Liver (tissue), 8 donors: ENCODE measurements at regions not wholly inside any gene's neighbourhood (a gene's known extent, or its start where the extent isn't known, plus 50 kb on each side); places are given as distances from the start of the nearest gene placed in this dataset.

Experiments used
- DNase-seq: peaks from one replicate; pipeline ENCODE4 v3.0.0-alpha.2; 2017; ENCODE audit warnings: low spot score
- H3K27ac ChIP-seq, 2 donors: one replicate each; pipeline ENCODE4 v1.7.0; 2013; ENCODE audit warnings: inconsistent platforms in 2 of 2, low read length in 2 of 2, control low read depth in 1 of 2, low read depth in 1 of 2, mild to moderate bottlenecking in 1 of 2
- H3K27me3 ChIP-seq, 4 donors: one replicate each; pipeline versions ENCODE4 v1.6.1 to v1.7.0; 2013; ENCODE audit warnings: low read length in 3 of 4, inconsistent platforms in 1 of 4, mild to moderate bottlenecking in 1 of 4, moderate library complexity in 1 of 4; ENCODE audit not compliant: control insufficient read depth in 4 of 4, insufficient read depth in 4 of 4
- H3K36me3 ChIP-seq, 4 donors: one replicate each; pipeline versions ENCODE4 v1.6.1 to v1.7.0; 2013; ENCODE audit warnings: low read length in 3 of 4, mild to moderate bottlenecking in 3 of 4, low read depth in 1 of 4, moderate library complexity in 1 of 4; ENCODE audit not compliant: control insufficient read depth in 4 of 4, insufficient read depth in 3 of 4
- H3K4me1 ChIP-seq, 4 donors: one replicate each; pipeline versions ENCODE4 v1.6.1 to v1.7.0; 2013; ENCODE audit warnings: low read length in 3 of 4, mild to moderate bottlenecking in 3 of 4, moderate library complexity in 1 of 4; ENCODE audit not compliant: control insufficient read depth in 4 of 4, insufficient read depth in 4 of 4
- H3K4me3 ChIP-seq, 3 donors: one replicate each; pipeline versions ENCODE4 v1.6.1 to v1.7.0; 2013; ENCODE audit warnings: low read length in 3 of 3, control low read depth in 1 of 3, low read depth in 1 of 3, mild to moderate bottlenecking in 1 of 3
- H3K9ac ChIP-seq, 2 donors: one replicate each; pipeline ENCODE4 v1.7.0; 2013; ENCODE audit warnings: low read length in 2 of 2, mild to moderate bottlenecking in 2 of 2, moderate library complexity in 2 of 2, control low read depth in 1 of 2, low read depth in 1 of 2
- H3K9me3 ChIP-seq, 4 donors: one replicate each; pipeline versions ENCODE4 v1.6.1 to v1.7.0; 2013; ENCODE audit warnings: low read length in 3 of 4; ENCODE audit not compliant: control insufficient read depth in 4 of 4
- EGR1 ChIP-seq, 2 donors: IDR thresholded peaks; 2 replicates each; pipeline ENCODE4 v1.6.1; 2016 to 2018; ENCODE audit warnings: antibody characterized with exemption in 2 of 2, low read depth in 2 of 2
- FOXA1 ChIP-seq: IDR thresholded peaks from 2 replicates; pipeline ENCODE4 v1.6.1; 2016; ENCODE audit warnings: antibody characterized with exemption
- FOXA2 ChIP-seq: IDR thresholded peaks from 2 replicates; pipeline ENCODE4 v1.6.1; 2016; ENCODE audit warnings: antibody characterized with exemption
- GABPA ChIP-seq, 2 donors: IDR thresholded peaks in 1 of 2; conservative IDR thresholded peaks in 1 of 2; 2 replicates each; pipeline ENCODE4 v1.6.1; 2016; ENCODE audit warnings: antibody characterized with exemption in 2 of 2, mild to moderate bottlenecking in 1 of 2, moderate library complexity in 1 of 2
- HNF4A ChIP-seq, 2 donors: conservative IDR thresholded peaks; 2 replicates each; pipeline ENCODE4 v1.6.1; 2016; ENCODE audit warnings: antibody characterized with exemption in 2 of 2, mild to moderate bottlenecking in 2 of 2
- HNF4G ChIP-seq: IDR thresholded peaks from 2 replicates; pipeline ENCODE4 v1.6.1; 2016; ENCODE audit warnings: antibody characterized with exemption
- JUND ChIP-seq, 2 donors: IDR thresholded peaks; 2 replicates each; pipeline ENCODE4 v1.6.1; 2016; ENCODE audit warnings: antibody characterized with exemption in 2 of 2
- NR2F2 ChIP-seq: IDR thresholded peaks from 2 replicates; pipeline ENCODE4 v1.6.1; 2016; ENCODE audit warnings: antibody characterized with exemption
- RAD21 ChIP-seq, 2 donors: IDR thresholded peaks; 2 replicates each; pipeline ENCODE4 v1.6.1; 2016; ENCODE audit warnings: antibody characterized with exemption in 2 of 2, mild to moderate bottlenecking in 2 of 2
- RXRA ChIP-seq, 2 donors: IDR thresholded peaks; 2 replicates each; pipeline ENCODE4 v1.6.1; 2017 to 2018; ENCODE audit warnings: antibody characterized with exemption in 2 of 2, mild to moderate bottlenecking in 1 of 2
- SP1 ChIP-seq: IDR thresholded peaks from 2 replicates; pipeline ENCODE4 v1.6.1; 2018; ENCODE audit warnings: antibody characterized with exemption, mild to moderate bottlenecking
- TAF1 ChIP-seq: conservative IDR thresholded peaks from 2 replicates; pipeline ENCODE4 v1.6.1; 2016; ENCODE audit warnings: antibody characterized with exemption, mild to moderate bottlenecking
- YY1 ChIP-seq: IDR thresholded peaks from 2 replicates; pipeline ENCODE4 v1.6.1; 2016; ENCODE audit warnings: antibody characterized with exemption, mild to moderate bottlenecking
- WGBS: extraction: QIAGEN DNeasy Blood & Tissue Kit; methylation state at CpG from one replicate; pipeline ENCODE4 v1.1.7; 2013; 5-methylcytosine and 5-hydroxymethylcytosine counted together
- TF ChIP-seq, protein P1 (sequence below): IDR thresholded peaks from 2 replicates; pipeline ENCODE4 v1.6.1; 2016; ENCODE audit warnings: antibody characterized with exemption
- TF ChIP-seq, protein P2 (sequence below): IDR thresholded peaks from 2 replicates; pipeline ENCODE4 v1.6.1; 2016; ENCODE audit warnings: antibody characterized with exemption
- TF ChIP-seq, protein P3 (sequence below): IDR thresholded peaks from 2 replicates; pipeline ENCODE4 v1.6.1; 2016; ENCODE audit warnings: antibody characterized with exemption, mild to moderate bottlenecking
- TF ChIP-seq, protein P4 (sequence below): fragments of 150-350 bp; IDR thresholded peaks from 2 replicates; pipeline ENCODE4 v1.5.1; 2017; ENCODE audit warnings: improper control_type of control experiment, low read depth, low read length; ENCODE audit not compliant: missing input control
- TF ChIP-seq, protein P5 (sequence below): IDR thresholded peaks from 2 replicates; pipeline ENCODE4 v1.6.1; 2016; ENCODE audit warnings: antibody characterized with exemption
- donor health status: healthy.
- donor health status: healthy.
- donor health status: healthy.
- donor health status: healthy.
- donor health status: healthy.

DNA sequence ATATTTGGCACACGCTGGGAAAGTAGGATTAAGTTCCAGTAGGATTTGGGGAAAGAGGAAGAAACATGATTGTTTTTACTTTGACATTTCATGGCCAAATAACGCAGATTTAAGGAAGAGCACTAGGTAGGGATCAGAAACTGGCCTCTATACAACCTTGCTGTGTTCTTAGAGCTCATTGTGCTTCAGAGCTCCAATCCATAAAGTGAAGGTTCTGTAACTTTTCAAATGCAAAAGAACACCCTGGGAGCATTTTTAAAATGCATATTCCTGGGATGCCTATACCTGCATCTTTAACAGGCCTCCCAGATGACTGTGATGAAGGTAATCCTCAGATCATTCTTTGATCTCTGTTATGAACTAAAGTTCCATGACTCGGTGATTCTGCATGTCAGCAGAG, 77.1 kb downstream of the YIPF5 start:
- H3K9ac ChIP-seq = no peak overlapping the region
- no peaks in the 10 kb centered on the region for H3K27me3 ChIP-seq
- H3K36me3 ChIP-seq = no peaks in the 10 kb centered on the region
- DNase-seq = no peak
- no peak overlapping the region for H3K4me3 ChIP-seq
- 83% methylated on average over 3 of the region's 3 CpGs for WGBS
- TF ChIP-seq FOXA2 (no peak), EGR1 (IDR thresholded peaks at IDR 0.05; ENCODE audit: low read depth in 2 of 2) (no peak), GABPA (IDR thresholded peaks at IDR 0.05 in 1 of 2, conservative IDR thresholded peaks at IDR 0.05 in 1 of 2) (no peak), JUND (IDR thresholded peaks at IDR 0.05) (no peak), NR2F2 (no peak), FOXA1 (no peak), SP1 (no peak), TAF1 (no peak), HNF4G (no peak), RAD21 (IDR thresholded peaks at IDR 0.05) (no peak), RXRA (IDR thresholded peaks at IDR 0.05) (no peak), HNF4A (conservative IDR thresholded peaks at IDR 0.05) (no peak), YY1 (no peak)
- TF ChIP-seq, protein P1, sequence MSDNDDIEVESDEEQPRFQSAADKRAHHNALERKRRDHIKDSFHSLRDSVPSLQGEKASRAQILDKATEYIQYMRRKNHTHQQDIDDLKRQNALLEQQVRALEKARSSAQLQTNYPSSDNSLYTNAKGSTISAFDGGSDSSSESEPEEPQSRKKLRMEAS = no peak
- TF ChIP-seq, protein P2, sequence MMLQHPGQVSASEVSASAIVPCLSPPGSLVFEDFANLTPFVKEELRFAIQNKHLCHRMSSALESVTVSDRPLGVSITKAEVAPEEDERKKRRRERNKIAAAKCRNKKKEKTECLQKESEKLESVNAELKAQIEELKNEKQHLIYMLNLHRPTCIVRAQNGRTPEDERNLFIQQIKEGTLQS = no peak
- TF ChIP-seq, protein P3, sequence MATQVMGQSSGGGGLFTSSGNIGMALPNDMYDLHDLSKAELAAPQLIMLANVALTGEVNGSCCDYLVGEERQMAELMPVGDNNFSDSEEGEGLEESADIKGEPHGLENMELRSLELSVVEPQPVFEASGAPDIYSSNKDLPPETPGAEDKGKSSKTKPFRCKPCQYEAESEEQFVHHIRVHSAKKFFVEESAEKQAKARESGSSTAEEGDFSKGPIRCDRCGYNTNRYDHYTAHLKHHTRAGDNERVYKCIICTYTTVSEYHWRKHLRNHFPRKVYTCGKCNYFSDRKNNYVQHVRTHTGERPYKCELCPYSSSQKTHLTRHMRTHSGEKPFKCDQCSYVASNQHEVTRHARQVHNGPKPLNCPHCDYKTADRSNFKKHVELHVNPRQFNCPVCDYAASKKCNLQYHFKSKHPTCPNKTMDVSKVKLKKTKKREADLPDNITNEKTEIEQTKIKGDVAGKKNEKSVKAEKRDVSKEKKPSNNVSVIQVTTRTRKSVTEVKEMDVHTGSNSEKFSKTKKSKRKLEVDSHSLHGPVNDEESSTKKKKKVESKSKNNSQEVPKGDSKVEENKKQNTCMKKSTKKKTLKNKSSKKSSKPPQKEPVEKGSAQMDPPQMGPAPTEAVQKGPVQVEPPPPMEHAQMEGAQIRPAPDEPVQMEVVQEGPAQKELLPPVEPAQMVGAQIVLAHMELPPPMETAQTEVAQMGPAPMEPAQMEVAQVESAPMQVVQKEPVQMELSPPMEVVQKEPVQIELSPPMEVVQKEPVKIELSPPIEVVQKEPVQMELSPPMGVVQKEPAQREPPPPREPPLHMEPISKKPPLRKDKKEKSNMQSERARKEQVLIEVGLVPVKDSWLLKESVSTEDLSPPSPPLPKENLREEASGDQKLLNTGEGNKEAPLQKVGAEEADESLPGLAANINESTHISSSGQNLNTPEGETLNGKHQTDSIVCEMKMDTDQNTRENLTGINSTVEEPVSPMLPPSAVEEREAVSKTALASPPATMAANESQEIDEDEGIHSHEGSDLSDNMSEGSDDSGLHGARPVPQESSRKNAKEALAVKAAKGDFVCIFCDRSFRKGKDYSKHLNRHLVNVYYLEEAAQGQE = no peak
- TF ChIP-seq, protein P4, sequence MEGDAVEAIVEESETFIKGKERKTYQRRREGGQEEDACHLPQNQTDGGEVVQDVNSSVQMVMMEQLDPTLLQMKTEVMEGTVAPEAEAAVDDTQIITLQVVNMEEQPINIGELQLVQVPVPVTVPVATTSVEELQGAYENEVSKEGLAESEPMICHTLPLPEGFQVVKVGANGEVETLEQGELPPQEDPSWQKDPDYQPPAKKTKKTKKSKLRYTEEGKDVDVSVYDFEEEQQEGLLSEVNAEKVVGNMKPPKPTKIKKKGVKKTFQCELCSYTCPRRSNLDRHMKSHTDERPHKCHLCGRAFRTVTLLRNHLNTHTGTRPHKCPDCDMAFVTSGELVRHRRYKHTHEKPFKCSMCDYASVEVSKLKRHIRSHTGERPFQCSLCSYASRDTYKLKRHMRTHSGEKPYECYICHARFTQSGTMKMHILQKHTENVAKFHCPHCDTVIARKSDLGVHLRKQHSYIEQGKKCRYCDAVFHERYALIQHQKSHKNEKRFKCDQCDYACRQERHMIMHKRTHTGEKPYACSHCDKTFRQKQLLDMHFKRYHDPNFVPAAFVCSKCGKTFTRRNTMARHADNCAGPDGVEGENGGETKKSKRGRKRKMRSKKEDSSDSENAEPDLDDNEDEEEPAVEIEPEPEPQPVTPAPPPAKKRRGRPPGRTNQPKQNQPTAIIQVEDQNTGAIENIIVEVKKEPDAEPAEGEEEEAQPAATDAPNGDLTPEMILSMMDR = no peak
- TF ChIP-seq, protein P5, sequence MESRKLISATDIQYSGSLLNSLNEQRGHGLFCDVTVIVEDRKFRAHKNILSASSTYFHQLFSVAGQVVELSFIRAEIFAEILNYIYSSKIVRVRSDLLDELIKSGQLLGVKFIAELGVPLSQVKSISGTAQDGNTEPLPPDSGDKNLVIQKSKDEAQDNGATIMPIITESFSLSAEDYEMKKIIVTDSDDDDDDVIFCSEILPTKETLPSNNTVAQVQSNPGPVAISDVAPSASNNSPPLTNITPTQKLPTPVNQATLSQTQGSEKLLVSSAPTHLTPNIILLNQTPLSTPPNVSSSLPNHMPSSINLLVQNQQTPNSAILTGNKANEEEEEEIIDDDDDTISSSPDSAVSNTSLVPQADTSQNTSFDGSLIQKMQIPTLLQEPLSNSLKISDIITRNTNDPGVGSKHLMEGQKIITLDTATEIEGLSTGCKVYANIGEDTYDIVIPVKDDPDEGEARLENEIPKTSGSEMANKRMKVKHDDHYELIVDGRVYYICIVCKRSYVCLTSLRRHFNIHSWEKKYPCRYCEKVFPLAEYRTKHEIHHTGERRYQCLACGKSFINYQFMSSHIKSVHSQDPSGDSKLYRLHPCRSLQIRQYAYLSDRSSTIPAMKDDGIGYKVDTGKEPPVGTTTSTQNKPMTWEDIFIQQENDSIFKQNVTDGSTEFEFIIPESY = no peak
- H3K4me1 ChIP-seq = no peaks in the 10 kb centered on the region
- no peak overlapping the region for H3K27ac ChIP-seq
- H3K9me3 ChIP-seq = peaks cover 0 to 3% (median 0%) of the 10 kb centered on the region in 4 donors
